GM06990 (cell line): ENCODE measurements at regions not wholly inside any gene's neighbourhood (a gene's known extent, or its start where the extent isn't known, plus 50 kb on each side); places are given as distances from the start of the nearest gene placed in this dataset.
"Not testable (repeated sequence)": the region's sequence is repeated elsewhere in the genome, so short reads cannot be mapped to it uniquely, and the experiment has no call there.

Experiments used
- DNase-seq: peaks from one replicate; pipeline ENCODE4 v3.0.0-alpha.2; 2011; ENCODE audit not compliant: insufficient read length; ENCODE audit errors: extremely low read depth
- H3K27me3 ChIP-seq: replicated peaks from 2 replicates; pipeline ENCODE4 v1.6.0; 2011; ENCODE audit warnings: low read length; ENCODE audit not compliant: control insufficient read depth, insufficient read depth
- H3K36me3 ChIP-seq: 2 replicates; pipeline ENCODE4 v1.5.1; 2011; ENCODE audit warnings: low read length; ENCODE audit not compliant: control insufficient read depth, insufficient read depth
- H3K4me3 ChIP-seq: replicated peaks from 2 replicates; pipeline ENCODE4 v1.5.1; 2011; ENCODE audit warnings: low read depth, mild to moderate bottlenecking, control low read depth, low read length
- TF ChIP-seq, protein P1 (sequence below): IDR thresholded peaks from 2 replicates; pipeline ENCODE4 v1.5.1; 2011; ENCODE audit warnings: low read length, control low read depth, mild to moderate bottlenecking, inconsistent platforms; ENCODE audit not compliant: insufficient read depth, poor library complexity, severe bottlenecking

DNA sequence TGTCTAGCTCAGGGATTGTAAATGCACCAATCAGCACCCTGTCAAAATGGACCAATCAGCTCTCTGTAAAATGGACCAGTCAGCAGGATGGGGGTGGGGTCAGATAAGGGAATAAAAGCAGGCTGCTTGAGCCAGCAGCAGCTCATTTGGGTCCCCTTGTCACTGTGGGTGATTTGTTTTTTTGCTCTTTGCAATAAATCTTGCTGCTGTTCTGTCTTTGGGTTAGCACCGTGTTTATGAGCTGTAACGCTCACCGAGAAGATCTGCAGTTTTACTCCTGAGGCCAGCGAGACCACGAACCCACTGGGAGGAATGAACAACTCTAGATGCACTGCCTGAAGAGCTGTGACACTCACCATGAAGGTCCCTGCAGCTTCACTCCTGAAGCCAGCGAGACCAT, 134.1 kb upstream of the LMNTD1 start:
- Histone ChIP-seq H3K27me3 (no peaks in the 10 kb centered on the region; the same call in 1 of the 2 replicates), H3K4me3 (no peak overlapping the region), H3K36me3 (no peaks in the 10 kb centered on the region)
- TF ChIP-seq, protein P1, sequence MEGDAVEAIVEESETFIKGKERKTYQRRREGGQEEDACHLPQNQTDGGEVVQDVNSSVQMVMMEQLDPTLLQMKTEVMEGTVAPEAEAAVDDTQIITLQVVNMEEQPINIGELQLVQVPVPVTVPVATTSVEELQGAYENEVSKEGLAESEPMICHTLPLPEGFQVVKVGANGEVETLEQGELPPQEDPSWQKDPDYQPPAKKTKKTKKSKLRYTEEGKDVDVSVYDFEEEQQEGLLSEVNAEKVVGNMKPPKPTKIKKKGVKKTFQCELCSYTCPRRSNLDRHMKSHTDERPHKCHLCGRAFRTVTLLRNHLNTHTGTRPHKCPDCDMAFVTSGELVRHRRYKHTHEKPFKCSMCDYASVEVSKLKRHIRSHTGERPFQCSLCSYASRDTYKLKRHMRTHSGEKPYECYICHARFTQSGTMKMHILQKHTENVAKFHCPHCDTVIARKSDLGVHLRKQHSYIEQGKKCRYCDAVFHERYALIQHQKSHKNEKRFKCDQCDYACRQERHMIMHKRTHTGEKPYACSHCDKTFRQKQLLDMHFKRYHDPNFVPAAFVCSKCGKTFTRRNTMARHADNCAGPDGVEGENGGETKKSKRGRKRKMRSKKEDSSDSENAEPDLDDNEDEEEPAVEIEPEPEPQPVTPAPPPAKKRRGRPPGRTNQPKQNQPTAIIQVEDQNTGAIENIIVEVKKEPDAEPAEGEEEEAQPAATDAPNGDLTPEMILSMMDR, result no peak
- no peak for DNase-seq

DNA sequence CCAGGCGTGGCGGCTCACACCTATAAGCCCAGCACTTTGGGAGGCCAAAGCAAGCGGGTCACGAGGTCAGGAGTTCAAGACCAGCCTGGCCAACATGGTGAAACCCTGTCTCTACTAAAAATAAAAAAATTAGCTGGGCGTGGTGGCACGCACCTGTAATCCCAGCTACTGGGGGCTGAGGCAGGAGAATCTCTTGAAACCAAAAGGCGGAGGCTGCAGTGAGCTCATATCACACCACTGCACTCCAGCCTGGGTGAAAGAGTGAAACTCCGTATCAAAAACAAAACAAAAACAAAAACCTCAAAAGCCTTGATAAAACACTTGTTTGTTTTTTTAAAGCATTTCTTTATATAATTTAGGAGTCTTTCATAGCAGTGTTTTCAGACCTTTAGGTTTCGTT, 135.8 kb upstream of the LMNTD1 start:
- H3K27me3 ChIP-seq, H3K4me3 ChIP-seq, H3K36me3 ChIP-seq, DNase-seq: not testable (repeated sequence)

DNA sequence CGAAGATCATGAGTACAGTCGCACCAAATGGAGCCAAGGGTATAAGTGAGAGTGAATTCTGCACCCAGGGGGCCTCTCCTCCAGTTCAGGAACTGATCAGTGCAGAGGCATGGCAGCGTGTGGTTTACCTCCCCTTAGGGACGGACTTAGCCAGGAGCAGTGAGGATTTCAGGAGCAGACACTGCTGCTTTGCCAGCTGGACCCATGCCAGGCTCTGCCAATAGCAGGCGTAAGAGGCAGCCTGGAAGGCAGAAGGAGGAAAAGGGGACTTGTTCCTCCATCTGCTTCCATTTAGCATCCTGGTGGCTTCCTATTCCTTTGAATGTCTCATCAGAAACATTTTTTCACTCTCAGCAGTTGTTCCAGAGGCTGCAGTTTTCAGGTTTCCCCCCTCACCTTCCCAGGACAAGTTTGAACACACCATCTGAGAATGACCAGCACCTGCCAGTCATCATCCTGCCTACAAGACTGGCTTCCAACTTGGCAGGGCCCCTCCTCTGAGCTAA, 137.0 kb upstream of the LMNTD1 start:
- Histone ChIP-seq H3K4me3 (no peak overlapping the region), H3K27me3 (no peaks in the 10 kb centered on the region), H3K36me3 (no peaks in the 10 kb centered on the region)
- TF ChIP-seq, protein P1, result no peak
- no peak for DNase-seq

DNA sequence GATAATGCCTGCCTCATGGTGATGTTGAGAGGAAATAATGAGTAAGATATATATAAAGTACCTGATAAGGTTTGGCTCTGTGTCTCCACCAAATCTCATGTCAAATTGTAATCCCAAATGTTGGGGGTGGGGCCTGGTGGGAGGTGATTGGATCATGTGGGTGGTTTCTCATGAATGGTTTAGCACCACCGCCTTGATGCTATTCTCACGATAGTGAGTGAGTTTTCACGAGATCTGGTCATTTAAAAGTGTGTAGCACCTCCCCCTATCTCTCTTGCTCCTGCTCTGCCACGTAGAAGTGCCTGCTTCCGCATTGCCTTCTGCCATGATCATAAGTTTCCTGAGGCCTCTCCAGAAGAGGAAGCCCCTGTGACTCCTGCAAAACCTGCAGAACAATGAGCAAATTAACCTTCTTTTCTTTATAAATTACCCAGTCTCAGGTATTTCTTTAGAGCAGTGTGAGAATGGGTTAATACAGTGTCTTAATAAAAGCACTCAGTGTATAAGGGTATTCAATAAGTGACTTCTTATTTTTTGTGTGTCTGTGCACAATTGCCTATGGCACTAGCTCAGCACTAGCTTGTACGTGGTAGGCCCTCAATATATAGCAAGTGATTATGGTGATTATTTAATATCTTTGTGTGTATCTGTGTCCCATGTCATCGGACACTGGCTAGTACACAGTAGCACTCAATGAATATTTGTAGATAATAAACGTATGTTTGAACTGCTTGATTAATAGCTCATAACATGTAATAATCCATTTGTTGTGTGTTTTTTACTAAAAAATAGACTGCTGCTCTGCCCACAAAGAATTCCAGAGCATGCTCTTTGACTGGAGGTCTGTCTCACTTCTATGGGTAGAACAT, 138.1 kb upstream of the LMNTD1 start:
- Histone ChIP-seq H3K4me3 (no peak overlapping the region), H3K36me3 (no peaks in the 10 kb centered on the region), H3K27me3 (no peaks in the 10 kb centered on the region)
- TF ChIP-seq, protein P1, result no peak
- DNase-seq, result no peak

DNA sequence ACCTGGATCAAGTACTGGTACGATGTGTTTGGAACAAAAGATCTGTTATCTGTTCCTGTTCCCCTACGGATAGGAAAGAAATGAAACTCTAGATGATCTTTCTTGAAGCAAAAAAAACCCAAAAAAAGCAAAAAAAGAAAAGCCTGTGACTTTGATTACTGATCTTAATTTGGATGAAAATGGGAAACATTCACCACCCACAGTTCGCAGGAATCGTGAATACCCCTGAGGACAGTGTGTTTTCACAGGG, 138.7 kb upstream of the LMNTD1 start:
- H3K36me3 ChIP-seq, result no peaks in the 10 kb centered on the region
- no peak for DNase-seq
- H3K4me3 ChIP-seq, result no peak overlapping the region
- TF ChIP-seq, protein P1, result no peak
- H3K27me3 ChIP-seq, result no peaks in the 10 kb centered on the region

DNA sequence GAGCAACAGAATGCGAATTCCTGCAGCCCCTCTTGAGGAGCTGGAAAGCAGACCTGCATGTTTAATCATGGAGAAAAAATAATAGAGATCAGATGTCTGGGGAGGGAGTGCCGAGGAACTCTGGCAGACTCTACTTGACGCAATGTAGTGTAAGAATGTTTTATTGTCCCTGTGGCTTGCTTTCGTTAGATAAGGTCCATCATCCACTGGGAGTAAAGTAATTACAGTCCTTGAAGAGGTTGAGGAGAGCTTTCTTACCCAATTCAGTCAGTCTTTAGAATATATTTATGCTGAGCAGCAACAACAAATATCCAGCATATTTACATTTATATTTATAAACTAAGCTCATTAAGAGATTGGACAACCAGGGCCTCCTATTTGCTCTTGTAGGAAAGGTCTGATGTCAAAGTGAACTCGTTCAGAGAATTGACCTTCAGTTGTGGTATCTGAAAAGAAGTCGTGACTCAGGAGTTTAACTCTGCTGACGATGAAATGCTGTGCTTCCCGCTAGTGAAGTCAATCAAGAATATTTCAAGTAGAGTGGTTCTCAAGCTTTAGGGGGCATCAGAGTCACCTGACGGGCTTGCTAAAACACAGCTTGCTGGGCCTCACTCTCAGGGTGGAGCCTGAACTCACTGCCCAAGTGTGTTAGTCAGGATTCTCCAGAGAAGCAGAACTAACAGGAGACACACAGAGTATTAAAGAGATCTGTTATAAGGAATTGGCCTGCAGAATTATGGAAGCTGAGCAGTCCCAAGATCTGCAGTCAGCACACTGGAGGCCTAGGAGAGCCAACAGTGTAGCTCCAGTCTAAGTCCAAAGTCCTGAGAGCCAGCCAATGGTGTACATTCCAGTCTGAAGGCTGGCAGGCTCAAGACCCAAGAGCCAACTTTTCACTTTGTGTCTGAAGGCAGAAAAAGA, 139.3 kb upstream of the LMNTD1 start:
- Histone ChIP-seq H3K27me3 (no peaks in the 10 kb centered on the region), H3K4me3 (no peak overlapping the region), H3K36me3 (no peaks in the 10 kb centered on the region)
- DNase-seq, result no peak
- TF ChIP-seq, protein P1, result no peak
